ENCODE measurements at regions not wholly inside any gene's neighbourhood (a gene's known extent, or its start where the extent isn't known, plus 50 kb on each side); places are given as distances from the start of the nearest gene placed in this dataset.

GRCh38 chr11:45507916-45508315 is 157.5 kb downstream of the CHST1 start:
- TF ChIP-seq CTCF (IDR thresholded peaks at IDR 0.05; ENCODE audit: low read length) (no peak), EZH2 (optimal IDR thresholded peaks at IDR 0.05; ENCODE audit: low read depth, low read length) (no peak), EZH2phosphoT487 (IDR thresholded peaks at IDR 0.05; ENCODE audit: low read length) (no peak)

Measured in MM.1S (cell line).